ENCODE measurements at regions not wholly inside any gene's neighbourhood (a gene's known extent, or its start where the extent isn't known, plus 50 kb on each side); places are given as distances from the start of the nearest gene placed in this dataset.

- CTCF ChIA-PET, result no interaction called here
- Histone ChIP-seq H3K36me3 (ENCODE audit: control insufficient read depth in 1 of 2, insufficient read depth in 2 of 2, low read length in 2 of 2) (no peaks in the 10 kb centered on the region), H3K27ac (ENCODE audit: low read depth, low read length) (no peak overlapping the region), H3K4me3 (replicated peaks in 1 of 2; ENCODE audit: low read depth in 1 of 2, low read length in 2 of 2) (no peak overlapping the region), H3K9me2 (ENCODE audit: insufficient read depth) (no peaks in the 10 kb centered on the region), H4K20me1 (ENCODE audit: insufficient read depth) (no peaks in the 10 kb centered on the region), H3K4me2 (ENCODE audit: low read length) (no peak overlapping the region), H2AFZ (ENCODE audit: low read depth, low read length, poor library complexity, severe bottlenecking) (no peak overlapping the region), H3K9ac (ENCODE audit: low read length) (no peak overlapping the region), H3K9me3 (ENCODE audit: control insufficient read depth in 1 of 2, insufficient read depth in 1 of 2, low read depth in 1 of 2, low read length in 2 of 2) (no peaks in the 10 kb centered on the region), H3K27me3 (ENCODE audit: insufficient read depth, low read length) (no peaks in the 10 kb centered on the region), H3K79me2 (ENCODE audit: insufficient read depth, low read length) (no peaks in the 10 kb centered on the region), H3K4me1 (ENCODE audit: control insufficient read depth in 1 of 2, insufficient read depth in 2 of 2, low read length in 2 of 2) (peaks cover 7 to 12% of the 10 kb centered on the region in 2 experiments; a peak in 2 of 4 replicates)
- POLR2A ChIA-PET, result no interaction called here
- BruUV-seq (replicated peaks), result no TSS peak
- RAD21 ChIA-PET (ENCODE audit: low non-redundant PET in 1 of 2, low total read pairs in 2 of 2, uncharacterized antibody in 2 of 2, unreplicated experiment in 2 of 2), result no interaction called here
- DNase-seq (ENCODE audit: low read depth, low spot score) (no peak), ATAC-seq (no peak)
- intact Hi-C loops (cut with micrococcal nuclease), result no loop called here
- TF ChIP-seq EZH2phosphoT487 (IDR thresholded peaks at IDR 0.05; ENCODE audit: borderline replicate concordance) (no peak), ZBTB33 (IDR thresholded peaks at IDR 0.05; ENCODE audit: extremely low read depth, insufficient replicate concordance, low read length) (no peak), CBX3 (IDR thresholded peaks at IDR 0.05; ENCODE audit: low read depth) (no peak), EZH2 (IDR thresholded peaks at IDR 0.05) (no peak), CEBPB (IDR thresholded peaks at IDR 0.05; ENCODE audit: low read depth) (no peak), ZNF274 (IDR thresholded peaks at IDR 0.05; ENCODE audit: low read depth, low read length) (no peak), TCF7L2 (IDR thresholded peaks at IDR 0.05; ENCODE audit: borderline replicate concordance, extremely low read depth, insufficient read depth, insufficient read length) (no peak), SP1 (IDR thresholded peaks at IDR 0.05; ENCODE audit: low read depth) (no peak), YY1 (IDR thresholded peaks at IDR 0.05; ENCODE audit: extremely low read depth, insufficient replicate concordance, low read depth, low read length) (no peak), MAX (IDR thresholded peaks at IDR 0.05) (no peak), REST (IDR thresholded peaks at IDR 0.05; ENCODE audit: low read depth) (no peak), SIN3A (IDR thresholded peaks at IDR 0.05; ENCODE audit: low read depth) (no peak), CTCF (IDR thresholded peaks at IDR 0.05 in 2 of 3, conservative IDR thresholded peaks at IDR 0.05 in 1 of 3; ENCODE audit: borderline replicate concordance in 1 of 3, insufficient read depth in 1 of 3, low read depth in 2 of 3, low read length in 2 of 3) (no peak), RAD21 (IDR thresholded peaks at IDR 0.05; ENCODE audit: low read depth) (no peak), POLR2A (IDR thresholded peaks at IDR 0.05; ENCODE audit: borderline replicate concordance, extremely low read depth, insufficient read depth, insufficient read length) (no peak), FOSL1 (IDR thresholded peaks at IDR 0.05; ENCODE audit: low read depth) (no peak), JUND (IDR thresholded peaks at IDR 0.05) (no peak), ZFX (IDR thresholded peaks at IDR 0.05) (no peak), ELF1 (IDR thresholded peaks at IDR 0.05; ENCODE audit: borderline replicate concordance, low read depth) (no peak)
Measured at GRCh38 chr3:111325160-111325718, 216.8 kb upstream of the CD96 start.

Measured in HCT116 (cell line).